Epithelial cell of esophagus (primary cell): ENCODE measurements at regions not wholly inside any gene's neighbourhood (a gene's known extent, or its start where the extent isn't known, plus 50 kb on each side); places are given as distances from the start of the nearest gene placed in this dataset.

Experiments
- DNase-seq: peaks from one replicate; pipeline ENCODE4 v3.0.0; 2010; ENCODE audit warnings: low read depth
- H3K4me3 ChIP-seq: 2 replicates; pipeline ENCODE4 v1.5.1; 2011; ENCODE audit warnings: mild to moderate bottlenecking, low read length, control low read depth
- CTCF ChIP-seq: IDR thresholded peaks from 2 replicates; pipeline ENCODE4 v1.5.1; 2011; ENCODE audit warnings: low read depth, mild to moderate bottlenecking, low read length, control low read depth, inconsistent platforms; ENCODE audit not compliant: insufficient read depth; ENCODE audit errors: missing control alignments

DNA sequence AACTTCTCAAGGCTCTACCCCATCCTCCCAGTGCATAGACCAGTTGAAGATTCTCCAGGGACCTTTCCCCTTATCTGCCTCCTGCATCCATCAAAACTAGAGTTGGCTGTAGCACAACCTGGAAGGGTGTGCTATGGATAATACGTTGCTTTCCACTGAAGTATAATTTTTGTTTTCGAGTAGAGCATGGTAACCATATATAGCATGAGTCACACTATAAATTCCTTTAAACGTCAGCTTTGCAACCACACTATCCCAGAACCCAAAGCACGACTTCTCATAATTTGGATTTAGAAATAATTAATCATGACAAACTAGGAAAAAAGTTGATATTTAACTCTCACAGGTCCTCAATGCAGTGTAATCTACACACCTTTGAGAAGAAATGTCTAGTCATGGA is 138.3 kb upstream of the NBEA start:
- no peak for DNase-seq
- TF ChIP-seq CTCF, result no peak
- H3K4me3 ChIP-seq, result no peak overlapping the region

DNA sequence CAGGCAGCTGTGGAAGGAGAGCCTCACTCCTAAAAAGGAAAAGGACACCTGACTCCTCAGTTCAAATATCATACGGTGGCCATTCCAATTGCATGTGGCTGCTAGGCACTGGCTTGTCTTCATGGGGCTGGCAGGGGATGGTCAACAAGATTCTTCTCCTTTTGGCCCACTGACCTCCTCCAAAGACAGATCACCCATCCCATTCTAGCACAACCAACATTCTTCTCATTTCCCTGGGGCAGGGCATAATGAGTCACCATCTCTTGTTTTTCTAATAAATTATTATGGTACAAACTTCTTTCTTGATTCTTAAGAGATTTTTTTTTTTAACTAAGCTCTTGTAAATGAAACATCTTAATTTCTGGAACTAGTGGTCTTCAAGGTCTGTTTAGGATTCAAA is 136.7 kb upstream of the NBEA start:
- no peak for TF ChIP-seq CTCF
- H3K4me3 ChIP-seq, result no peak overlapping the region
- DNase-seq, result peak; percentile 10

DNA sequence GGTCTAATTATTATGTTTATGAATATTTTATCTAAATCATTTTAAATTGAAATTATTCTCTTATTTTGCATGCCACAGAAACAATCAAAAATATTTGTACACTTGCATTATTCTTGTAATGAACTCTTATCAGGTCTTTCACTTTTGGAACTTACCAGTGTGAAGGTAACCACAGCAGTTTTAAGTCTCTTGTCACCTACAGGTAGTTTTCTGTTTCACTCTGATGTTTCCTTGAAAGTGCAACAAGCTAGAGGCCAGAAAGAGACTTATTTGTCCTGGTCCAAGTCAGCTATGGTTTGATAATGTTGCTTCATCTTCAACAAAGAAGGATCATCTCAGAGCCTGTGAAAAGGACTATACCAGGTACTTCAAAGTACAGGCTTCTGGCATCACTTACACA is 133.4 kb upstream of the NBEA start:
- no peak for DNase-seq
- TF ChIP-seq CTCF, result no peak
- no peak overlapping the region for H3K4me3 ChIP-seq

- TF ChIP-seq CTCF, result no peak
- no peak overlapping the region for H3K4me3 ChIP-seq
- DNase-seq, result no peak
Measured at GRCh38 chr13:34810996-34811395, 131.1 kb upstream of the NBEA start.

- TF ChIP-seq CTCF, result no peak
- peak; percentile 34 for DNase-seq
- H3K4me3 ChIP-seq, result no peak overlapping the region
Measured at GRCh38 chr13:34815526-34815925, 126.5 kb upstream of the NBEA start.

DNA sequence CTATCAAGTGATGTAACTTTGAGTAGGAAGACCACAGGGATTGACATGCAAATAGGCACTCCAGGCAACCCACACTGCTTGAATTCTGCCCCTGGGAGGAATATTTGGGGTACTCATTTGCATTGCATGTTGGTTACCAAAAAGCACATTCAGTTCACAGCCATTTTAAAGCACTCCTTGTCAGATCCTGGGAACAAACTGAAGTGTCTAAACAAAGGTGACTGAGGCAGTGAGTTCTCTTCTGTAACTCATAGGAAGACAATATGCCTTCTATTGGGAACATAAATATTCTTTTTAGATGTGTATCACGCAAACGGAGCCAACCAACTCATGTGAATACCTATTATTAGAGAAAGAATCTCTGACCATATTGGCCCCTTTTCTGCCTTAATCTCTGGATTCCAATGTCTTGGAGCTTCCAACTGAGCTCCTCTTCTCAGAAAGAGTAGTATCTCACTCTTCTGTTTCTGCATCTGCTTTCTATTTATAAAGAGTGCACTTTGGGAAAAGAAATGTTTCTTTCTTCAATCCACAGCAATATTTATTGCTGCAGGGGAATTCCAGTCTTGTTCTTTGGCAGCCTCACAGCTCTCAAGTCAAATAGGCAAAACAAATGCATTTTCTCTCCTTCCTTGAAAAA is 125.7 kb upstream of the NBEA start:
- no peak for DNase-seq
- no peak for TF ChIP-seq CTCF
- H3K4me3 ChIP-seq, result no peak overlapping the region
